ENCODE measurements at regions not wholly inside any gene's neighbourhood (a gene's known extent, or its start where the extent isn't known, plus 50 kb on each side); places are given as distances from the start of the nearest gene placed in this dataset.
A peak's percentile ranks its signal among the peaks of the same experiment; 100 is the strongest.
"Not testable (repeated sequence)": the region's sequence is repeated elsewhere in the genome, so short reads cannot be mapped to it uniquely, and the experiment has no call there.

- DNase-seq (ENCODE audit: low read depth in 1 of 2, low spot score in 1 of 2), result no peak
These were observed 307.6 kb downstream of the ALDH8A1 start for GRCh38 chr6:134642279-134642678.

GRCh38 chr6:134640975-134641429 is 308.9 kb downstream of the ALDH8A1 start:
- peak; percentile 47 to 53 for DNase-seq (ENCODE audit: low read depth in 1 of 2, low spot score in 1 of 2)

- no peak for DNase-seq (ENCODE audit: low read depth in 1 of 2, low spot score in 1 of 2)
These were observed 309.7 kb downstream of the ALDH8A1 start for GRCh38 chr6:134640229-134640628.

GRCh38 chr6:134637847-134638437 is 312.0 kb downstream of the ALDH8A1 start:
- no peak for DNase-seq (ENCODE audit: low read depth in 1 of 2, low spot score in 1 of 2)

GRCh38 chr6:134637282-134637681 is 312.6 kb downstream of the ALDH8A1 start:
- DNase-seq (ENCODE audit: low read depth in 1 of 2, low spot score in 1 of 2), result no peak

- DNase-seq (ENCODE audit: low read depth in 1 of 2, low spot score in 1 of 2), result no peak
These were observed 313.6 kb downstream of the ALDH8A1 start for GRCh38 chr6:134636186-134636799.

GRCh38 chr6:134634966-134635365 is 314.9 kb downstream of the ALDH8A1 start:
- no peak for DNase-seq (ENCODE audit: low read depth in 1 of 2, low spot score in 1 of 2)

GRCh38 chr6:134634466-134634865 is 315.4 kb downstream of the ALDH8A1 start:
- no peak for DNase-seq (ENCODE audit: low read depth in 1 of 2, low spot score in 1 of 2)

- not testable (repeated sequence) for DNase-seq (ENCODE audit: low read depth in 1 of 2, low spot score in 1 of 2)
These were observed 315.3 kb upstream of the SGK1 start for GRCh38 chr6:134632982-134633940.

- DNase-seq (ENCODE audit: low read depth in 1 of 2, low spot score in 1 of 2), result no peak
These were observed 314.1 kb upstream of the SGK1 start for GRCh38 chr6:134632024-134632423.

GRCh38 chr6:134631398-134631924 is 313.5 kb upstream of the SGK1 start:
- no peak for DNase-seq (ENCODE audit: low read depth in 1 of 2, low spot score in 1 of 2)

GRCh38 chr6:134630508-134631121 is 312.7 kb upstream of the SGK1 start:
- no peak for DNase-seq (ENCODE audit: low read depth in 1 of 2, low spot score in 1 of 2)

GRCh38 chr6:134628154-134628553 is 310.2 kb upstream of the SGK1 start:
- DNase-seq (ENCODE audit: low read depth in 1 of 2, low spot score in 1 of 2), result no peak

GRCh38 chr6:134627707-134628106 is 309.8 kb upstream of the SGK1 start:
- DNase-seq (ENCODE audit: low read depth in 1 of 2, low spot score in 1 of 2), result no peak

- DNase-seq (ENCODE audit: low read depth in 1 of 2, low spot score in 1 of 2), result no peak
These were observed 308.7 kb upstream of the SGK1 start for GRCh38 chr6:134626589-134626988.

GRCh38 chr6:134626086-134626485 is 308.2 kb upstream of the SGK1 start:
- no peak for DNase-seq (ENCODE audit: low read depth in 1 of 2, low spot score in 1 of 2)

- DNase-seq (ENCODE audit: low read depth in 1 of 2, low spot score in 1 of 2), result no peak
These were observed 306.9 kb upstream of the SGK1 start for GRCh38 chr6:134624781-134625180.

GRCh38 chr6:134623401-134623800 is 305.5 kb upstream of the SGK1 start:
- no peak for DNase-seq (ENCODE audit: low read depth in 1 of 2, low spot score in 1 of 2)

- DNase-seq (ENCODE audit: low read depth in 1 of 2, low spot score in 1 of 2), result no peak
These were observed 304.7 kb upstream of the SGK1 start for GRCh38 chr6:134622382-134623173.

- DNase-seq (ENCODE audit: low read depth in 1 of 2, low spot score in 1 of 2), result no peak
These were observed 303.9 kb upstream of the SGK1 start for GRCh38 chr6:134621858-134622257.
